Fibroblast of skin of scalp (primary cell): ENCODE measurements at regions not wholly inside any gene's neighbourhood (a gene's known extent, or its start where the extent isn't known, plus 50 kb on each side); places are given as distances from the start of the nearest gene placed in this dataset.

ENCODE experiments used
- DNase-seq: peaks from one replicate; pipeline ENCODE4 v3.0.0-alpha.2; 2013

DNA sequence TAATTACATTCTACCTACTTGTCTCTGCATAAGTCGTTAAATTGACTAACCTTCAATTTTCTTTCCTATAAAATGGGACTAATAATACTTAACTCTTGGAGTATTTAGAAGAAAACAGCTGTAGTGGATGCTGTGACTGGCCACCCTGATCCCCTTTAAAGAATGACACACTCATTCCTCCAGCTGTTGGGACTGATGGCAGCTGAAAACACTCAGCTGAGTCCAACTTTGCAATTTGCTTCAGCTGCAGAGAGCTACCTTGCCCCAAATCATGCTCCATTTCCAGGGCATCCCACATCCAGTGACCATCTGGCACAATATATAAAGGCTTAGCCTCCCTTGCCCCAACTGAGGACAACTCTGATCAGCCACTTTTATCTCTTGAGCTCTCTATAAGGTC, 89.1 kb downstream of the MID1IP1 start:
- no peak for DNase-seq

DNA sequence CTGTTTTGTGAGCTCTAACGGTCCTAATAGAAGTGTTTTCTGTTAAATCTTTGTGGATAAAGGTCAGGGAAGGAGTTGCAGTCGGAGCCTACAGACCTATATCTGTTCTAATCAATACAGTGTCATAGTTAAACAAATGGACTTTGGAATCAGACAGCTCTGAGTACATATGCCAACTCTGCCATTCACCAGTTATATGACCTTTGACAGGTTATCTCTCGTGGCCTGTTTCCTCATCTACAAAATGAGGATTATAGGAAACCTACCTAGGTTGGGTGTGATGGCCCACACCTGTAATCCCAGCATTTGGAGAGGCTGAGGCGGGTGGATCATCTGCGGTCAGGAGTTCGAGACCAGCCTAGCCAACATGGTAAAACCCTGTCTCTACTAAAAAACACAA, 89.7 kb downstream of the MID1IP1 start:
- no peak for DNase-seq

DNA sequence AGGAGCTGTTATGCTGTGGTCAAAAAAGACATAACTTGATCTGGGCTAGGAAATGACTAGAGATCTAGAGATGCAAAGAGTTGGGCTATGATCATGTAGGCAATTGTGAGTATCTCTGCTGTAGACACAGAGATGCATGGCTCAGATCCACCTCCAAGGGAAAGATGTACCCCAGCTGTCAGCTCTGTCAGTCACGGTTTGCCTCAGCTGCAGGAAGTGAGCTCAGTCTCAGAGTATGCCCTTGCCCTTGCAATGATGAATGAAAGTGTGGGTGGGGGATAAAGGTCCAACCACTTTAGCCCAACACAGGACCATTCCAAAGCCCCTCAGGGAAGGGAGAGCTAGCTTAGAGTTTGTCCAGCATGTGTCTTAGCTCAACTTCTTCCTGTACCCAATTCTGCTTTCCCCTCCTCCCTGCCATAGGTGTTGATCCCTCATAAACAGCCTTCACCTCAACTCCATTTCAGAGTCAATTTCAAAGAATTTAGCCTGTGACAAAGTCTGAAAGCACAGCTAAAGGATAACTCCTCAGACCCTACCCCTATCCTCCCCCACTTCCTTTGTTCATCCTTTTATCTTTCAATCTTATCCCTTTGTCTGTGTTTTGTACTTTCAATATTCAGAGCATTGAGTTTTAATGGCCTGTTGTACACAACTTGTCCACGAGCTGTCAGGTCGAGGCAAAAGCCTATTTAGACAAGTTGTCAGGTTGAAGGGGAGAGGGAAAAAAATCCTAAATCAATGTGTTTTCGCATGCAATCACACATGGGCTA, 90.6 kb downstream of the MID1IP1 start:
- peak; percentile 47 for DNase-seq

DNA sequence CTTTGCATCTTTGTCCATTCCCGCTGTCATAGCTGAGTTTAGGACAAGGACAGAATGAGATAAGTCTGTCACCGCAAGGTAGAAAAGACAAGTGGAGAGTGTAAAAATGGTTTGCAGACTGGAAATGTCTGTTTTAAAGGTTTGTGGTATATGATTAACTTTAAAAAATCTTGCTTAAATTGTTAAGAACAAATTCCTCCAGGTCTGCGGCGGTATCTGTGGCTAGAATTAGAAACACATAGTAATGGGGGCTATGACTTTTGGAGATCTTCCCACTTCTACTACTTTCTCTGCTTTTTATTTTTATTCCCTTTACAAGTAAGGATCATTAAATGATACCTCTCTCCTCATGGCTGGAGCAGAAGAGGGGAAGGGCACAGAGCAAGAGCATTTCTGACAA, 92.2 kb downstream of the MID1IP1 start:
- peak; percentile 39 for DNase-seq

DNA sequence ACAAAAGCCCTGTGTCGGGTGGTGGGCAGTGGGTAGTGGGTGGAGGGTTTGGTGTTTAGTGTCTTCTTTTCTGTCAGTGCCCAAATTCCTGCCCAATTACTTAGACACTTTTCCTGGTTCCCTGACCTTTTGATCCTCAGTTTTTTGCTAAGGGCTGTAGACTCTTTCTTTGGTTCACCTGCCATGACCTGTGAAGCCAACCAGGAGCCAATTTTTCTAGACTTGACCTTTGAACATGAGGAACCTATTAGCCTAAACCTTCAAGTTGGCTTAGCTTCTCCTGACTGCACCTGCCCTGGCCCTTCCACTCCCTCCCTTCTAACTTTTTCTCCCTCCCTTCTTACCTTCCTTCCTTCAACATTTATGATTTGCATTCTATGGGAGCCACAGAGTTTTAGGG, 94.5 kb downstream of the MID1IP1 start:
- no peak for DNase-seq

DNA sequence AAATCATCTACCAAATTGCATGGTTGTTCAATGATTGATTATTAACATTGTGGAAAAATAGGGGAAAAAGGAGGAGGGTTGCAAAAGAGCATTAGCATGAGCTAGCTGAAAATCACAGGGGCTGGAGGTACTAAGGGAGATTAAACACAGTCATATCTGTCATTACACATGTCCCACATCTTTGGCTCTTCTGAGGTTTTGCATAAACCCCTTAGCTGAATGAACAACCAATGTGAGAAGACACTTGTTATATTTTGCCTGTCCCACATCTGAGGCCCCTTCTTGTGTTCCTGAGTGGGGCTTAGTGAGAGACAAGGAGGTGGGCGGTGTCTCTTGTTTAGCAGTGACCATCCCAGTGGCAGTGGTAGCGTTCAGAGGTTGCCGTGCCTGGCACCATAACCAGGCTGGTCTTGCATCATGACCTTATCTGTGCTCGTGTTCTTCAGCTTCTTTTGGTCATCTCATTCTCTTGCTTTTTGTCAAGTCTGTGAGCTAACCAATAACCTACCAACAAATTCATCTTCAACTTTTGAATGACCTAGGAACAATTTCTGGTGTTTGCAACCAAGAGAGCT, 95.6 kb downstream of the MID1IP1 start:
- no peak for DNase-seq

DNA sequence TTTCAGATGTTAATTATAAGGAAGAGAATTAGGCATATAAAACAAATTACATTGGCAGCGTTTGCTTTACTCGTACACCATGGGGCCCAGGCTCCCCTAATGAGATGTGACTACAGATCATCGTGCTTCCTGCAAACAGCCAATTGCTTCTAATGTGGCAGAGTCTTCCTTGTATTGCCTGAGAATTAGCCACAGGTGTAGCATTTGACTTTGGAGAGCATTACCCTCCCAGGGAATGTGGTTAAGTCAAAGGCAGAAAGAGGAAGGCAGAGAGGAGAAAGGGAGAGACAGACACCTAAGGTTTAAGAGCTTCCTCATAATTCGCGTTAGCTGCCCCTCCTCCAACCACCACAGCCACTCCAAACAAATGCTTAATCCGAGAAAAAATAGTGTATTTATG, 97.0 kb downstream of the MID1IP1 start:
- DNase-seq, result no peak

DNA sequence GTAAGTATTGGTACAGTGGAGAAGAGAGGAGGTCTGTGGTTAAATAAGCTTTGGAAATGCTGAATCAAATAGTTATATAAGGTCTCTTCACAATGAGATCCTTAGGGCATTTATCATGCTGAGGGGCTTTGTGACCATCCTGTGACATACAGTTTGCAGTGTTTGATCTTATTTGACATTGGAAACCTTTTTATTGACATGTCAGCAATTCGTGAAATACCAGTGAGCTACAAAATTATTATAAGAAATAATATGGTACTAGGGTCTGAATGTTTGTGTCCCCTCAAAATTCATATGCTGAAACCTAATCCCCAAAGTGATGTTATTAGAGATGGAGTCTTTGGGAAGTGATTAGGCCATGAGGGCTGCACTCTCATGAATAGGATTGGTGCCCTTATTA, 98.4 kb downstream of the MID1IP1 start:
- no peak for DNase-seq

DNA sequence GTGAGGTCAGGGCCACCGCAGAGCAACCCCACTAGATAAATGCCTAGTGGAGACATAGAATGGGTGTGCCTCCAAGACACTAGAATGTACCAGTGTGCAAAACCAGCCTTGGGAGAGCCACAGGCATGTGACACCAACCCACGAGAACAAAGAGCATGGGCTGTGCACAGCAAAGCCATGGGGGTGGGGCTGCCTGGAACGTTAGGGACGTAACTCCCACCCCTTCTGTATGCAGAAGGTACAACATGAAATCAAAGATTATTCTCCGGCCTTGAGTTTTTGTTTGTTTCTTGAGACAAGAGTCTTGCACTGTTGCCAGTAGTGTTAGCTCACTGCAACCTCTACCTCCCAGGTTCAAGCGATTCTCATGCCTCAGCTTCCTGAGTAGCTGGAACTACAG, 99.5 kb downstream of the MID1IP1 start:
- no peak for DNase-seq

DNA sequence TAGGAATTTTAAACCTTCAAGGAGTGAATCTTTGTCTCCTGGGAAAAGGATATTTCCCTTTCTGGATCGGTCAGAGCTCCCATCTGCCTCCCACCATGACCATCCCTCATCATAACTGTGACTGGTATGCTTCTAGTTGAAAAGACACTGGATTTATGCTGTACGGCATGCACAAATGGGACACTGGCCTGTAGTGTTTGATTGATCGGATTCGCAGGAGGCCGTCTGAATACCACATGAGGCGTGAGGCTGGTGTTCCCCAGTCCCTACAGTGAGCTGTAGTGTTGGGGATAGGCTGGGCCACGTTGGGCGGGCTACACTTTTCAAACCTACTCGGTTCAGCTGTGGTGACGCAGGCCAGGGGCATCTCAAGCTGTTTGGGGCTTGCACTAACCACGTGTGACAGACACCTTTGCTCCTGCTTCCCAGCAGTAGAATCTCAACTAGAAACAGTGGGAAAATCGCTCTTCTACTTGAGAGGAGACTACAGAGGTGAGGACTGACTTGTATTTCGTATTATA, 101.8 kb downstream of the MID1IP1 start:
- DNase-seq, result no peak

DNA sequence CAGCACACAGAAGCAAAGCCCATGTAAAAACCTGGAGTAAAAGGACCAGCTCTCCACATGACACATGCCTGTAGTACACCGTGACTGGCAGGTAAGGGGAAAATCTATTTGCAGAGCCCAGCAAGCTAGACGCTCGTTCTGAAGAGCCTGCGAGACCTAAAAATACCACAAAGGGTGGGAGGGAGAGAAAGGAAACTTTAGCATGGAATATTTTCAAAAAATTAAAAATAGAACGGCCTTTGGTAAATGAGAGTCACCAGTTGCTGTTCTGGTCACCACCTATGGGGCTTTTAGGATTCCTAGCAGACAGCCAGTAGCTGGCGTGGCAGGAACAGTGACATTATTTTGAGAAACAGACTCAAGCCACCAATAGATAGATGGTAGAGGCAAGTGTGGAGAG, 115.5 kb downstream of the MID1IP1 start:
- DNase-seq, result no peak

DNA sequence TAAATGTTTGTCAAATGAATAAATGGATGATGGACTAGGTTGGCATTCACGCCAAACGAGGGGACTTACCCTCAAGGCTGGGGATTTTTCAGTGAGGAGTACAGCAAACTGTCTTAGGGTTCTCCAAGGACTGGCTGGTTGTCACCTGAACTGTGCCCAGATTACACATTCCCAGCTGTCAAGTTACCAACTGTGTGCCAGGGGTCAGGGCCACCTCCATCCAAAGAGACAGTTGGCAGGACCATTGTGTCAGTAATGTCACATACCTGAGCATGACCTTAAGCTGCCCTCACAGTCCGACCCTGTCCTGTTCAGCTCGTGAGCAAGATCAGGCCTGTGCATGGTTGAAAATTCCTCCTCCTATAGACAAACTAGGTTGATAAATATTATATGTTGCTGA, 116.7 kb downstream of the MID1IP1 start:
- DNase-seq, result no peak

DNA sequence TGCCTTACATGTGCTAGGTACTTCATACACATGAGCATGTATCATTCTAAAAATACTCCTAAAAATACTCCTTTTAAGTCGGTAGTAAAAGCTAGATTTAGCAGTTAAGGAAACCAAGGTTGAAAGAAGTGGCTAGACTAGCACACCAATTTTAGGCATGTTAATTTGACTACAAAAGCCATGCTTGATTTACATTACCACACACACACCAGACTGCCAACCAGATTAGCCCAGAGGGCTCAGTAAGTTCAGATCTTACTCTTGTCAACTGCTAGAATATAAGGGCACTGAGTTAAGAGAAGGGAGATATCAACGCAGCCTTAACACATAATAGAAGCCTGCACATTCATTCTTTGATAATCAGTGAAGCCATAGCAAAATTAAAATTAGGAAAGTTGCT, 117.9 kb downstream of the MID1IP1 start:
- DNase-seq, result no peak

DNA sequence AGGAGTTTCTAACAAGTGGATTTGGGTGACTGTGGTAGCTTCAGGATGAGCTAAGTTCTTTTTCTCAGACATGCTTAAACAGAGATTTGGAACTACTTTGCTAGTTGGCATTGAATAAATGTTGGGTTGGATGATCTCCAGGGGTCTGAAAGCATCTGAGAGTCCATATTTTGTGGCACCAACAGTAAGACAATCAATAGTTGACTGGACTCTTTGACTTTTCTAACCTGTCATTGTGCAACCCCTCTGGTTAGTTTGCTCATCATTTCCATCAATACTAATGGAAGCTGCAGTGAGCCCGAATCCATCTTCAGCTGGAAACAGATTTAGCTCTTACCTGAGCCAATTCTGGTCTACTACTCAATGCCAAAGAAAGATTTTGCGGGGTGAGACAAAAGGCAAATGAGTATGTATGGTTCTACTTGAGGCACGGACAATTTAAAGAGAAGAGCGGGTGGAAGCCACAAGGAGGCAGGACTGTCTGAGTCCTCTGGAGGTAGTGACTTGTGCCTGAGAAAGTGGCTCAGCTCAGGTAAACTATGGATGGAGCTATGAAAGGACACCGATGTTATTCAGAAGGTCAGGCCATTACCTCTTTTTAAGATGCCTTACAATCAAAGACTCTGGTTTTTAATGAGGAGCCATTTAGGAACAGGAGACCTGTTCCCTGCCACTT, 118.7 kb downstream of the MID1IP1 start:
- DNase-seq, result no peak

DNA sequence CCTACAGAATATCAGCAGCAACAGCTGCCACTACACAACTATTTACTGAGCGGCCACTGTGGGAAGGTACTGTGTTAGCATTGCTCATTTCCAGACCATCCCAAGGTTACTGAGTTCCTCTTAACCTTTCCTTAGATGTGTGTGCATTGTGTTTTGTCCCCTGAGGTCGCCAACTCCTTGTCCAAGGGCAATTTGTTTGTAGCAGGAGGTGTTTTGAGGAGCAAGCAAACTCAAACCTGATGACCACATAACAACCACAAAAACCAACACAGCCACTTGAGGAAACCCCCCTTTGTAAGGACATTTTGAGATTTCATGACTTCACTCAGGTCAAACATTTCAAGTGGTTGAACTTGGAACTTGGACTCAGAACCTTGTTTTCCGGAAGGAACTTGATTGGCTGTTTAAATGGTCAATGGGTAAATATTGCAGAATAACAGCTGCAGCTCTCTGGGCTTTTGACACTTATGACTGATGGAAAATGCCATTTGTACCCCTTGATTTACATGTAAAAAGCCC, 122.3 kb downstream of the MID1IP1 start:
- no peak for DNase-seq

DNA sequence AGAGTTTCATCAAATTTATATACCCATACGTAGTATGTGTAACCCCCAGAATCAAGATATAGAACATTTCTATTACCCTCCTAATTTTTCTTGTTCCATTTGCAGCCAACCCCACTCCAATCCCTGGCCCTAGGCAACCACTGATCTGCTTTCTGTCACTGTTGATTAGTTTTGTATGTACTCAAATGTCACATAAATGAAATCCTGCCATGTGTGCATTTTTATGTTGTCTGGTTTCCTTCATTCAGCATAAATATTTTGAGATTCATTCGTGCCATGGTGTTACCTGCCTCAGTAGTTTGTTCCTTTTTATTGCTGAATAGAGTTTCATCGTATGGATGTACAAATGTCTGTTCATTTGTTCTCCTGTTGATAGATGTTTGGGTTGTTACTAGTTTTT, 126.3 kb downstream of the MID1IP1 start:
- no peak for DNase-seq

DNA sequence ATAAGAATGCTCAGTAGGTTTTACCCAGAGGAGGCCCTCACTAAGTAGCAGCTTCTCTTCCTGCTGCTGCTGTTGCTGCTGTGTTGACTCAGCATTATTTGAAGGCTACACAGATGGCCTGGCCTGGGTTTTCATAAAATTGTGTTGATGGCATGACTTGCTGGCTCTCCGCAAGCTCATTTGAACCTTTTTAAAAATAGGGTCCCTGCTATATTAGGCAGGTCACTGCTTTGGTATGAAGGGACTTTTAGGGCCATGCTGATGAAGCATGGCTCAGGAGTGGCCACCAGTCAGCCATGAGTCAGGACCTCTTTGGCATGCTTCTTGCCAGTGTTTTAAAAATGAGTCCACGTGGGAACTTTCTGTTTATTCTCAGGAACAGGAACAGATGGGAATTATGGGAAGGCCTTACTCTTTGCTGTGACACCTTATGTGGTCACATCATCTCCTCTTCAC, 128.7 kb downstream of the MID1IP1 start:
- DNase-seq, result peak; percentile 41

DNA sequence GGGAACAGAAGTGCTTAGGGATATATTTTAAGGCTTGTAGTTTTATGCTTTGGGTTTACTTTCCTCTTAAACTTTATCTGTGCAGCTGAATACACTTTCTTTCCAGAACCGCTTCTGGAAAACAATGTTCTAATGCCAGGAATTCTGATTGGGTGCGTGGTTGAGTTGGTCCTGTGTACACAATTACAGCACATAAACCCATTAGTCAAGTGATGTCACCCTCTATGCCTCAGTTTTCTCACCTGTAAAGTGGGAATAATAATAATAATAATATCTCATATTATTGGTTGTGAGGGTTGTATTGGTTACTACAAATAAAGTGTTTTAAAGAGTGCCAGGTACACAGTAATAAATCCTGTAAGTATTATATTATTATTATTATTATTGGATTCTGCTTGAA, 129.2 kb downstream of the MID1IP1 start:
- no peak for DNase-seq

DNA sequence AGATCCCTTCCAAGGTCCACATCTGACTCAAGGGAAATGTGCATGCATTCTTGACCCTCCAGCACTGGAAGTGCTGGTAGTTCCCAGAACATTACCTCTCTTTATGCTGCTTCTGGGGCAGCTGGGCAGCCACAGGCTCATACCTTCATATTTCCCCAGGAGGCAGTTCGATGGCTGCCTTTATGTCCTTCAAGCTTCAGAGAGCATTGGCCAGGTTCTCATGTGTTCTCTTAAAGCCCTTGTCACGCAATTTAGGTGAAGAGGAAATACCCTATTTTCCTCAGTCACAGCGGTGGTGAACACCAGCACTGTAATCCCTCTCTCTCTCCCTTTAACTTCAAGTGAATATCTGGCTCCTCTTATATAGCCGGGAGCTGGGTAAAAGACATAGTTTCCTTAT, 134.3 kb downstream of the MID1IP1 start:
- DNase-seq, result no peak

DNA sequence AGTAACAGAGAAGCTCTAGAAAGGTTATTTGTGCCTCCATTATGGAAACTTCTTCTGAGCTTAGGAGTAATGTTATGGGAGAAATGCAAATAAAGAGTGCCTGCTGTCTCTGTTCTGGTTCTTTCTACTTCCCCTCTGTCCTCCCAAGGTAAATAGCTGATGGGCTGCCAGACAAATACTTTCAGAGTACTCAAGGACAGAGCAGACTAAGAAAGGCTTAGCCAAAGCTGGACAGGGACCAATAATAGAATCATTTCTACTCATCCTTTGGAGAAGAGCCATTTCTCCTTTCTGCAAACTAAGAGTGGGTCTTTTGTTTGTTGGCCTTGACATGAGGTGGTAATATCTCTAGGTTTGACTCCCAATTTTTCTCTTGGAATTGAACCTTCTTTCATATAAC, 136.1 kb downstream of the MID1IP1 start:
- DNase-seq, result no peak

DNA sequence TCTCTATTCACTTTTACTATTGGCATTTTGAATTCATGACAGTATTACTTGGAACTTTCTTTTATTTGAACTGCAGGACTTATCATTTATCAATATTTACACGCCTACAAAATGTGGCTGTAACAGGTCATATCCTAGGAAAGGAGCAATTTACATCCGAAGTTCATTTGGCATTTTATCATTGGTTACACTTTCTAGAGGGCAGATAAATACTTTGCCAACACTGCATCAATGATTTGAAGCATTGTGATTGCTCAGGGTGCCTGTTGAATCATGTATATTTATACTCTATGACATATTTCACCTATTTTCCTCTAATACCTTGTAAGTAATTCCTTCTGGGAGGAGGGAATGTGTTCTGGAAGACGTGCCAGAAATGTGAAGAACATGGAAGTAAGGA, 136.7 kb downstream of the MID1IP1 start:
- DNase-seq, result no peak

DNA sequence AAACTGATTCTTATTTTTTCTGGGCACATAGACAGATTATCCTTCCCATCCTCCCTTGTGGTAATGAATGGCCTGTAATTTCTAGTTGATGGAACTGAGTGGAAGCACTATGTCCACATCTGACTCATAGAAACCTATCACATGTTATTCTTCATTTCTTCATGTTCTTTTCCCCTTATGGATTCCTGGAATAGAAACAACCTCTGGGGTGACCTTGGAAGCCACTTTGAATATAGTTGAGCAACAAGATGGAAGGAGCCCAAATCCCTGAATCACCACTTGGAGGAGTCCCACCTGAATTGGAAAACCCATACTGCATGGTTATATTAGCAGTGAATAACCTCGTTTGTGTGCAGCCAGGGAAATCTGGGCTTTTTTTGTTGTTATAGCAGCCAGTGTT, 137.8 kb downstream of the MID1IP1 start:
- DNase-seq, result peak; percentile 7

DNA sequence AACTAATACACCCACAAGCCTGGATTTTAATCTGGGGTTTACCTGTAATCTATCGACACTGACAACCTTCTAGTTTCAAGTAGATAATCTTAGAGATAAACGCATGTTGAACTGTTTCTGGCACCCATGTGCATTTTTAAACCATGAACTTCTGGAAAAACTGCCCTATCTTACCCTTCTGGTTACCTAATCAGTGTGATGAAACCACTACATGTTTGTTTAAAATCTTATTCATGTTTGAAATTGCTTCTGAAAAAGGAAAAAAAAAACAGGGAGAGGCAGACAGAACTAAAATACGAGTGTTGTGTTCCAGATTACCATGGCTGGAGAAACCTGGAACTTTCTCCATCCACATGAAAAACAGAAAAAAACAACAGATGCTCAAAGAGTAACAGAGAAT, 139.3 kb downstream of the MID1IP1 start:
- no peak for DNase-seq

DNA sequence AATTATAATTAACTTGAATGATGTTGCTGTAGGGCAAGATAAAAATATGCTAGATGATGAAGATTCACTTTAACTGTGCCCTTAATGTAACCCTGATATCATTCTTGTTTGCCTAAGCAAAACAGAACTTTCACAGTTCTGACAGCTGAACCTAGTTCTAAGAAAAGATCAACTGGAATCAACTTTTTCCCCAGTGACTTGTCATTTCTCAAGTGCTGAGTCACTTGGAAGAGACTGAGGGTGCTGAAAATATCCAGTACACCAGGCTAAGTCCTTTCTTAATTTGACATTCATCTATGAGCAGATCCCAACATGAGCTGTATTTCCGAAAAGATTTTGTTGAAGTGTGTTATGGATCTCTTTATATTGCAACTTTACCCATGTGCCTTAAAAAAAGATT, 140.4 kb downstream of the MID1IP1 start:
- no peak for DNase-seq
